RKO (cell line): ENCODE measurements at regions not wholly inside any gene's neighbourhood (a gene's known extent, or its start where the extent isn't known, plus 50 kb on each side); places are given as distances from the start of the nearest gene placed in this dataset.

Source experiments
- DNase-seq: peaks from one replicate; pipeline ENCODE4 v3.0.0-alpha.2; 2016; ENCODE audit warnings: low spot score

DNA sequence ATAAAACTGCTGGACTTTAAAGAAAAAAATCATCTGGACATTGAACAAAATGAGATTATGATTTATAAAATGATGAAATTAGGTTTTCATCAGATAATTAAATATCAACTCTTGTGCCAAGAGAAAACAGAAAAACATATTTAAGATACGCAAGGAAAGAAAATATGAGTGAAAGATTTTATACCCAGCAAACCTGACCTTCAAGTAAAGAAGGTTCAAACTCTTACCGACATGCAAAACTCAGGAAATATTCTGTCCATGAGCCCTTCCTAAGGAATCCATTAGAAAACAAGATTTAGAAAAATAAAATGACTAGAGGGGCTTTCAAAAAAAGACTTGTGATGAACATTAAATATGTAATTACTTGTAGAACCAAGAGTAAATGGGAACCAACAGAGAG lies 257.2 kb upstream of the ARID1B start:
- no peak for DNase-seq

DNA sequence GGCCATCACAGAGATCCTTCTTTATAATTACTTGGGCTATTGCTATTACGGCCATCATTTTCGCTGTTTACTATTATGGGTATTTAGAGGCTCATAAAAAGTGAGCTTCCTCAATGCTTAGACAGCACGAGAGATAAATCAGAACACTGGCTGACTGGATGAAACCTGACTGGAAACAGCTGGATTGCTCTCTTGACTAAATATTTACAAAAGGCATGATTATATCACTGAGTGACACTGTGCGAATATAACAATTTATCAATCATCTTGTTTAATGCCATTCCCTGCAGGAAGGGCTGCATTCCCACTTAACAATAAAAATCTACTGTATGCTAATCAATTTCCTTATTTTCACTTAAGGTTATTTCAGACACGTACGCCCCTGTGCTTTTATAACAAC lies 260.1 kb upstream of the ARID1B start:
- no peak for DNase-seq

DNA sequence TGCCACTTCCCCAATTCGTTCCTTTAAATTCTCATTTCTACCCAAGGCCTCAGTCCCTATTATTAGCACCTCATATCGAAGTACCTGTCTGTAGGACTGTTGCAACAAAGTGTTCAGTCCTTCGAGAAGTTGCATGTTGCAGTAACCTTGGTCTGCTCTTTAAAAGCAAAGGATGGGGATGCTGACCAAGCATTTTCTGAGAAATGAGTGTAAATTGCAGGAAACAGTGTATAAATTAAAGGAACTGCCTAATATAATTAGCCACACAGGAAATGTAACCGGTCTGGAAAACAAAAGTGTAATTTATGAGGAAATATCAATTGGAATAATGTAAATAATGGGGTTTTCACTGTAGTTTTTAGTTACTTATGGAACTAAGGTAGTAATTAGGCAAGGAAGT lies 261.9 kb upstream of the ARID1B start:
- DNase-seq: no peak

DNA sequence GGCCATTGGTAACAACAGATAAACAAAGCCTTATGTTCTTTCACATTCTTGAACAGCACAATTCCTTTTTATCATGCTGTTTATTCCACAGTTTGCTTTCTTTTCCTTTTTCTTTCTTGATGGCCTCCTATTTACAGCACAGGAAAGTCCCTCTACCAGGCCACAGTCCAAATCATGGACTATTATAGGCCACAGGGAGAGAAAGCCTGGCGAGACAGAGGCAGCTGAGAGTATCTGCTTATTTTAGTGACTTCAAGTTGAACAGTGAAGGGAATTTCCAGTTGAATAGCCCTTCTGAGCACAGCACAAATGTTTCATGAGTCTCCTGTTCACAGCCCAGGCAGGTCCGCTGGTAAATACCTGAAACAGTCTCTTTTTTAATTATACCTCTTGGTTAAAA lies 263.7 kb upstream of the ARID1B start:
- no peak for DNase-seq

DNA sequence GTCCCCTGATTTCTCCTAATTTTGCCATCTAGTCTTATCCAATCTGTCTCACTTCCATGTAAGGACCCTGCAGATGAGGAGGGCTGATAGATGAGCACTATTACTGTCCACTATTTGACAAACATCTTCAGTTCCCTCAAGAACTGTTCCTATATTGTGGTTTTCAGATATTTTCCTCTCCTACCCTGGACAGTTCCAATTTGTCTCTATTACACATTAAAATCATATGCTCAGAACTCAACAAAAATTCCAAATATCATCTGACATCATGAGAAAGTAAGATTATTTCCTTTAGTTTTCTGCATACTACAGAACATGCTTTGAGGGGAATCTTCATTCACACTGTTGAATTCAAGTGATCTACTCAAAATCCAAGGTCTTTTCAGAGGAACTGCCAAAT lies 265.6 kb upstream of the ARID1B start:
- no peak for DNase-seq

DNA sequence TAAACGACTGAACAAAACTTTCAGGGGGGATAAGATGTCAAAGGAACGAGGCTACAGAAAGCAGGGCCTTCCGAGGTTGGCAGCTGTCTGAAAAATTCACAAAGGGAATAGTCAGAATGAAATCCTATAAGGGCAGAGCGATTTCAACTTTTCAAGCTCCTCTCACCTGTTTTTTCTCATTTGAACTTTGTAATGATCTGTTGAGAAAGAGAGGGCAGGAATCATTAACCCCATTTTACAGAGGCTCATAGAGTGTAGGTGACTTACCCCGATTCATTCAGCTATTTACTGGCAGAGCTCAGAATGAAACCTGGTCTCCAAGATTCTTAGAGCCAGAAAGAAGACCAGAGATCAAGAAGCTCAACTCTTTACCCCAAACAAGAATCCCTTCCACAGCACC lies 266.1 kb upstream of the ARID1B start:
- DNase-seq: no peak

DNA sequence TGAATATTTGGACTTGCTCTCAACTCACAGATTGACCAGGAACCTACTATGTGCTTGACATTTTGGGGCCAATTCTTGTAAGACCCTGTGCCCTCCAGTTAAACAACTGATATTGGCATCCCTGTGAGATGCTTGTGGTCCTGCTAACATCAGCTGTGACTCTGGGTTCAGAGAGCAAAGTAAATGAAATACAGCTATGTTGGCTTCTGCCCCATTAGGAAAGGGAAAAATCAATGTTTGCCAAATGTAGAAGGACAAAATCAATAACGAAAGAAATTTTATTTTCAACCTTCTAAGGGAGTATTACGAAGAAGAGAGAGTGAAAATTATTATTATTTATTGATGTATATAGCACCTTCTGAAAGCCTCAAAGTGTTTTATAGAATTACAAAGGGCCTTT lies 266.9 kb upstream of the ARID1B start:
- DNase-seq: no peak

DNA sequence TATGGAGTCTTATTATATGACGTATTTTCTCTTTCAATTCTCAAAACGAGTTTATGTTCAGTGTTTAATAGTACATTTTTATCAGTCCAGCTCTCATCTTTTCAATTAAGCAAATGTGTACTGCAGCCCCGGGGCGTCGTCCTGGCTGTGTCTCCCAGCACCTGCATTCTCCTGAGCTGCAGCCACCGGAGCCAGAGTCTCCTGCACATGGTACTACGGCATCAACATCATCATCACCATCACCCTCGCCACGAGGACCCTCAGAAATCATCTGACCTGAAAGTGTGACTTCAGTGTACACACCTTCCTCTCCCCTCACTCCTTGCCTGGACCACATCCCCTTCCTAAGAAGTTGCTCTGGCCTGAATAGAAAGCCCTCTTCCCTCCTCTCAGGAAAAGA lies 267.7 kb upstream of the ARID1B start:
- no peak for DNase-seq

DNA sequence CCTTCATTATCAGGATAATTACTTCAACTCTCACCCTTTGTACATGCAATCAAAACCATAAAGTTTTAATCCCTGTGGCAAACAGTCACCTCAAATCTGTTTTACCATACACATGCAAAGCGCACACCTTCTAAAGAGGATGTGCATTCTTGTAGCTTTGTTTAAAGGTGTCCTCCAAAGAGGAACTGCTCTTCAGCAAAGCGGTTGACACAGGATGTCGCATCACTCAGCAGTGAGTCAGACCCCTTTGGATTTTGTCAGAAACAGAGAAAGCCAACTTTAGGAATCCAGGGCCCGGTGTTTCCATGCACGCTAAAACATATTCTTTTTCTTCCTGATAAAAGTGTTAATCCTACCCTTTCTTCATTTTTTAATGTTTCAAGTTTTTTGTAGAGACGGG lies 268.3 kb upstream of the ARID1B start:
- peak; percentile 10 for DNase-seq

DNA sequence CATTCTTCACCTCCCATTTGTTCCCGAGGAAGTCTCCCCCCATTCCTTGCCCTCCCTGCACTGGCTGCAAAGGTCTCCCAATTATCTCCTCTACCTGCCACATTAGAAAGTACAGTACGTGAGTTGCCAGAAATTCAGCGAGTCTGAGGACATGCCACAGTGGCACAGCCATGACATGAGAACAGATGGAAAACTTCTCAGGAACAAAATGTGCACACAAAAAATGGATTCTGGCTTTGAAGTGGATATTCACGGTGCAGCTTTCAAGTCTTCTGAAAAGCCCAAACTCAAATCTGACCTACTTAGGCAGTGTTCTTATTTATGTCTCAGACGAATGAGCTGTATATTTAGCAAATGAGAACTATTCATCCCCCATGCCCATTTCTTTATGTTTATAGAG lies 269.1 kb upstream of the ARID1B start:
- DNase-seq: no peak

DNA sequence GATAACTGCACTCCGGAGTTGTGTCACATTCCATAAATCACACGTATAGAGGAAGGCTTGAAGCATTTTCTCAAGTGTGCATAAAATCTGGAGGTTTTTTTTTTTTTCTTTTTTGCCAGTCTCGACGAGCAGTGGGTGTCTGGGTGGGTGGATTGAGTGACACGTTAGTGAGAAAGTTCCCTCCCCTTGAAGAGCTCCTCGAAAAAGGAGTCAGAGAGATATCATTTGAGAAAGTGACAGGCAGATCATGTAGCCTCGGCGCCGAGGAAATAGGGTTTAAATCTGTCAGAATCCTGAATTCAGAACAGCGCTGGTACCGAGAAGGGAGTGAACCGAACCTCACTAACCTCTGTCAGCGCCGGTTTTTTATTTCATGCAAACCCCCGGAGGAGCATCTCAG lies 269.5 kb upstream of the ARID1B start:
- no peak for DNase-seq

DNA sequence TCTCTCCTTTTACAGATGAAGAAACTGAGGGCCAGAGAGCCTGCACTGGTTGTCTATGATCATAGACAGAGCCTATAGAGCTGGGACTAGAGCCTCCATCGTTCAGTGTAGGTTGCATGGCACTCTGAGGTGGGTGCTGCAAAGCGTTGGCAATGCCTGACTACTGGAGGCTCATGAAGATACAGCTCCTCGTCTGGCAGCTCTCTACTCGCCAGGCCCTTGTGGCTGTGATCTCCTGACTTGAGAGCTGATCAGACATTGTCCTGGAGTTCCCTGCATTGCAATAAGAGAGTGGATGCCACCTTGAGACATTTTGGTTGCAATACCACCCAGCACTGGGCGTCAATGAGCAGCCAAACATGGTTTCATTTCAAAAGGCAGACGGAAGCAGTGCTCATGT lies 270.1 kb upstream of the ARID1B start:
- no peak for DNase-seq

DNA sequence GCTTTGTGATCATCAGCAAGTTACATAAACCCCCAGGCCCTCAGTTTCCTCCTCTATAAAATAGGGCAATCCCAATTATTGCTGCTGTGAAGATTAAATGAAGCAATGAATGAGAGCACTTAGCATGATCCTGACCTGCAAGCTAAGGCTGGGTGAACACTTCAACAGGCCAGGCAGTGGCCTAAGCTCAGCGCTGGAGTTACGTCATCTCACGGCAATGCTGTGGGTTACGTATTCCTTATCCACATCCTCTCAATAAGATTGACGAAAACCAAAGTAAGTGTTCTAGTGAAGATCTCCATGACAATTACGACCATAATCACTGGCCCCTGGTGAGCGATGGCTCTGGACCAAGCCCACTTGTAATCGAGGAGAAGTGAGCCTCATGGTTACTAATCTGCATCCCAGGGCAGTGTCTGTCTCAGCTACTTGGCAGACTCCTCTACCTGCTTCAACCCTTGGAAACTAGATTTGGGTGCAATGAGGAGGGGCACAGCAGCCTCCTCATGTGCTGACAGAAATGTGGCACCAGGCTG lies 274.1 kb upstream of the ARID1B start:
- DNase-seq: no peak

DNA sequence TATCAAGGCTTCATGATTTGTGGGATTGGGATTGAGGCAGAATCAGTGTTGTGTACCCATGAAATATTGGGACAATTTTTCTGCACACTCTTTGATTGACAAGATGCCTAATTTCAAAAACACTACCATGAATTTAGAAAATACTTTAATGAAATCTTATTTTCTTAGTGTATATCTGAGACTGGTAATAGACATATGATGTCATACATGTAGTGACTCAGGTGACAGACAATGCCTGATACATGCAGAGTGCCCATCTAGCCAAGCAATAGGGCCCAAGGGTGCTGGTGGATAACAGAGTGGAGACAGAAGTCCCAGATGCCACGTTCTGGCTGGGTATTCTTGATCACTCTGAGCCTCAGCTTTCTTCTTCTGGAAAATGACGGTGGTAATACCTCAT lies 279.6 kb upstream of the ARID1B start:
- no peak for DNase-seq

DNA sequence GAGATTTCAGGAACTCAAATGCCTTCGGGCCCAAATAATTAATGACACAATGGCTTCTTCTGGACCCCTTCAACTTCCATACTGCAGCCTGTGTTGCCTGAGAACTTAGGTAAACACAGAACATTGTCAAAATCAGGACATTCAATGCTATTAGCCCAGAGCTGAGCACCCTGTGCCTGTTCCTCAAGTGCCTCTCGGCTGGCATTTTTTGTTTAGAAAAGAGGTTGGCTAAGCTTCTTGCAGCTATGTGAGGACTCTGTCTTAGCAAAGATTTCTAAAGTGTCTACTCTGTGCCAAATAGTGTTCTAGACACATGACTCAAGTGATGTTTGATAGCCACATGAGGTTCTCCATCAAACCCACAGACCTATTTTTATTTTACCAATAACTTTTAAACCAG lies 289.3 kb upstream of the ARID1B start:
- no peak for DNase-seq

DNA sequence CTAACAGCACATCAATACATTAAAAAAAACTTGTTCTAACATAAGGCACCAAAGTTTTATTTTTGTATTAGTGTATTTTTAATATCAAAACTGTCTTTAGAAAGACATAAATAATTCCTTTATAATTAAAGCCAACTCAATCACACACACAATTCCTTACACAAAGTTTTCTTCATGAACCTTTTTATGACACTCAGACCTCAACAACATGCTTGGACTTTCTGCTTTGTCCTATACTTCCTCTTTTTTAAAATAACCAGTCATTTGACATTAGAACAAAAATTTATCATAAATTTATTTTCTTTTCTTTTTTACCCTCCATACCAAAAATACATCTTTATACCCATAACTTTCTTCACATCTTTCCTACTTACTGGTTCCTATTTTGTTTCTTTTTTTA lies 292.0 kb upstream of the ARID1B start:
- DNase-seq: no peak

DNA sequence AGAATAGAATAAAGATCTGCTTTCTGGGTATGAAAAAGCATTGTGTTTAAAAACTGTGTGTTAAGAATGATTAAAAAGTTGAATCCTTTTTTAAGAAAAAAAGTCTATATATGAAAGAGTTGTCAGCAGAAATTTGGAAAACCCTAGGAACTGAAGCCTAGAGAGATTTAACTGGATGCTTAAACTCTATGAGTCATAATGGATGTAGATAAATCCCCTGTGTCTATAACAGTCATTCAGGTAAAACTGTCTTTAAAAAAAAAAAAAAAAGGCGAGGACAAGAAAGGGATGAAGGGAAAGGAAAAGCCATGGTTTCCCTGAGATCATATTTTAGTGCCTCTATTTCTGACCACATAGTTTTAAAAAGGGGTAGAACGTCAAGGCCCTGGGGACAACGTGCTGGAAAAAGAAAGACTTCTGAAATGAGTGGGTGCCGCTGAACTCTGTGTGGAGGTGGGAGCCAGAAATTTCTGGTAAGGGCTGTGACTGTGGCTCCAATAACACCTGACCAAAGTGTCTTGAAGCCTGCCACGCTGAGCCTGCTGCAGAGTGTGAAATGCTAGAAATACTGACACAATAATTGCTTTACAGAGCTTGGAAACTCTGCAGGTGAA lies 302.6 kb upstream of the ARID1B start:
- DNase-seq: no peak

DNA sequence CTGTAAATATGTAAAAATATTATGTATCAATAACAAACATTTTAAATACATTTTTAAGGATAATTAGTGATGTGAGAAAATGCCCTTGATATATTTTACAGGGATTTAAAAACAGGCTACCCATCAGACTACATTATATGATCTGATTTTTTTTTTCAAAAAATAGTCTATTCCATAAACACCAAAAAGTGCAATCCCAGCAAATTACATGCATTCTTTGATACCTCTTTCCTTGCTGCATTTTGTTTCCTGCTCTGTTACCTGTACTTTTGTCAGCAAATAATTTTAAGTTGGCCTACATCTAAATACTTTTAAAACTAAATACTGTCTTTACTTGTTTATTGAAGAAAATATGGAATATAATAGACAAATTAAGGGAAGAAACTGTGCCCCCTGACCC lies 306.2 kb upstream of the ARID1B start:
- no peak for DNase-seq

DNA sequence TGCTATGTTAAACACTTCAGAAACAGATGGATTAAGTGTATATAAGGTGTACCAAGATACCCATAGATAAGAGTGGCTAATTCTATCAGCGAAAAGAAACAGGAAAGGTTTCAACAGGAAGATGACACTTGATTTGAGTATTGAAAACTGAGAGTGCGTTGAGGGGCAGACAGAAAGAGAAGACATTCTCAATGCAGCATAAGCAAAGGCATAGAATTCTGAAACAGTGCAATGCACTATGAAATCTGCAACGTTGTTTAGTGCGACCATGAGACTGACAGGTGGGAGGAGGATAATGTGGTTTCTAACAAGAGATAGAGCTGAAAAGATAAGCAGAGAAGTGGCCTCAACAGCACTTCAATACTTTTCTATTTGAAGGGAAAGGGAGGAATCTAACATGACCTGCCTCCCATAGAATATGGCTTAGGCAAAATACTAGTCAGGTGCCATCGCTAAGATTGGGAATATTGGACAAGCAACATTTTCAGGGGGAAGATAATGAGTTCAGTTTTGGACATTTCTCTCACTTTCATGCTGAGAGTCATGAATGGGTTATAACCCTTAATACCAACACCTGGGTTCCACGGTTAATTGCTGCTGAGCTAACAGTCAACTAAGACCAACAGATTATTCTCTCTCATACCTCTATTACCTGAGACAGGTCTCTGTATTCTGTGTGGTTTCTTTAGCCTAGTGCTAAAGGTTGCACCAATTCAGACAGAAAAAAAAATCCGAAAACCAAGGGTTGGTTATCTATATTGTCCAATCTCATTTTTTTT lies 312.9 kb upstream of the ARID1B start:
- no peak for DNase-seq

DNA sequence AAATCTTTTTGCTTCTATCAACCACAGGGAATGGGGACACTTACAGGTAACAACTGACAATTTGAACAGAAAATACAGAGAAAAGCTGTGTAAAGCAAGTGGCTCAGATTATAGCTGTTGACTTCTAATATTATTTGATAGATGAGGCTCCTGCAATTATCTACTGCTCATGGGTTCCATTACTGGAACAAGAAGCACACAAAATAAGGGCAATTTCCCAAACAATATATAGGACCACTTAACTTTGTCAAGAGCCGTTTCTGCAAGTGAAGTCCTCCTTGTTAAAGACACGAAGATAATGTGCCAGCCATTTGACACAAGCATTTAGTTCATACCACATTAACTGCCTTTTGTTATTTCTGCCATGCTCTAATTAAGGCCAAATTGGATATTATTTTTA lies 315.5 kb upstream of the ARID1B start:
- DNase-seq: no peak

DNA sequence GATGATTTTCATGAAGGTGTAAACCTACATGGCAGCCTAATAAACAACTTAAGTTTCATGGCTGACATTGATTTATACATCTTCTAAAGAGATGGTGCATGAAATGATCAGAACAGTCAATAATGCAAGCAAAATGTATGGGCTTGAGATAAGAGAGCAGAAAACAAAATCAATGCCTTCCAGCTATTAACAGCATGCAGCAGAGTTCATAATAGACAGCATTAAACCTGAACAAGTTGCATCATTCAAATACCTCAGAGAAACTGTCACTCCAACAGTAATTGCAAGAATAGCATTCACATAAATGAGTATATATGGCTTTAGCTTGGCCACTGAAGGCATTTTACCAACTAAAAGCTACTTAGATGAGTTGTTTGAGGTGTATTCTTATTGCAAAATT lies 319.6 kb upstream of the ARID1B start:
- no peak for DNase-seq

DNA sequence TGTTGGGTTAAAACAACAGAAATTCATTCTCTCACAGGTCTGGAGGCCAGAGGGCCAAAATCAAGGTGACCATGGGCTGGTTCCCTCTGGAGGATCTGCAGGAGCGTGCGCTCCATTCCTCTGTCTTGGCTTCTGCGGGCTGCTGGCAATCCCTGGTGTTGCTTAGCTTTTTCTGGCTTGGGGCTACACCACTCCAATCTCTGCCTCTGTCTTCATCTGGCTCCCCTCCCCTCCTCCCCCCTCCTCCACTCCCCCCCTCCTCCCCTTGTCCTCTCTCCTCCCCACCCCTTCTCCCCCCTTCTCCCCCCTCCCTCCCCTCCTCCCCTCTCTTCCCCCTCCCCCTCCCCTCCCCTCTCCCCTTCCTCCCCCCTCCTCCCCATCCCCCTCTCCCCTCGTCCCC lies 321.3 kb upstream of the ARID1B start:
- DNase-seq: no peak

DNA sequence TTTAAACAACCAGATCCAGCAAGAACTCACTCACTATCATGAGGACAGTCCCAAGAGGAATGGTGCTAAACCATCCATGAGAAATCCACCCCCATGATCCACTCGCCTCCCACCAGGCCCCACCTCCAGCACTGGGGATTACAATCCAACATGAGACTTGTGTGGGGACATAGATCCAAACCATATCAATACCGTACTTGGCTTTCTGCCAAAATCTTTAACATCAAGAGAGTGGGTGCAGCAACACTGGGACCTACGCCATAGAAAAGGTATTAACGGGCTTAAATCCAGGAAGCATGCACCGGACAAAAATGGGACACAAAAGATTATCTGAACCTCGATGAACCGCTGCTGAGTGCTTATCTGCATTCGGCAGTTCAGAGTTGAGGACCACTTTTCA lies 322.3 kb upstream of the ARID1B start:
- no peak for DNase-seq

DNA sequence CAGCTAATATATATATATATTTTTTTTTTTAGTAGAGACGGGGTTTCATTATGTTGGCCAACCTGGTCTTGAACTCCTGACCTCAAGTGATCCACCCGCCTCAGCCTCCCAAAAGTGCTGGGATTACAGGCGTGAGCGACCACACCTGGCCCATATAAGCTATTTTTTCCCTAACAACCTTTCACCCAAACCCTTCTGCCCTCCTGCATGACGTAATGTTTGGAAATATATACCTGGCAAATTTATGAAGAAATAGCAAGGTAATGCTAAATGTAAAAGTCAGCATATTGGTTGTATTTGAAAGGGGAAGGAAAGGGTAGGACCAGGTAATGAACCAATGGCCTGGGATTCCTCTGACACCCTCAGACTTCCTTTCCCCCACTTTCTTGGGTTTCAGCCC lies 325.5 kb upstream of the ARID1B start:
- no peak for DNase-seq
